ENCODE measurements at regions not wholly inside any gene's neighbourhood (a gene's known extent, or its start where the extent isn't known, plus 50 kb on each side); places are given as distances from the start of the nearest gene placed in this dataset.
"Not testable (repeated sequence)": the region's sequence is repeated elsewhere in the genome, so short reads cannot be mapped to it uniquely, and the experiment has no call there.

GRCh38 chr1:89438301-89438700 is 74.4 kb downstream of the GBP6 start:
- not testable (repeated sequence) for H3F3A ChIP-seq (replicated peaks; ENCODE audit: low read depth); H4K20me1 ChIP-seq (replicated peaks; ENCODE audit: insufficient read depth); DNase-seq (ENCODE audit: low spot score); H3K9me2 ChIP-seq (ENCODE audit: insufficient read depth); H3K4me1 Mint-ChIP-seq; H3K4me2 ChIP-seq; H3K36me3 ChIP-seq (ENCODE audit: insufficient read depth); H3K27ac Mint-ChIP-seq; H3K4me3 ChIP-seq; H3K27me3 Mint-ChIP-seq (ENCODE audit: insufficient read depth, low read depth, poor library complexity); H3K4me1 ChIP-seq (ENCODE audit: insufficient read depth); H3K27ac ChIP-seq (ENCODE audit: low read depth); H3K4me3 Mint-ChIP-seq; H3K79me2 ChIP-seq (replicated peaks; ENCODE audit: insufficient read depth); H3K27me3 ChIP-seq (ENCODE audit: insufficient read depth); H2AFZ ChIP-seq; ATAC-seq
- Mint-ChIP-seq H3K36me3 (ENCODE audit: low read depth) (peaks cover 11% of the 10 kb centered on the region; the same call in 2 of the 3 replicates), H3K9me3 (peaks cover 30% of the 10 kb centered on the region)

- no peak overlapping the region for H3K27ac Mint-ChIP-seq
- H3K27ac ChIP-seq (ENCODE audit: low read depth) = no peak overlapping the region
- DNase-seq (ENCODE audit: low spot score) (no peak), ATAC-seq (no peak)
- no peaks in the 10 kb centered on the region for H3K4me1 ChIP-seq (ENCODE audit: insufficient read depth)
- H3K36me3 Mint-ChIP-seq (ENCODE audit: low read depth) = peaks cover 11% of the 10 kb centered on the region; the same call in 2 of the 3 replicates
- H3K36me3 ChIP-seq (ENCODE audit: insufficient read depth) = no peaks in the 10 kb centered on the region; the same call in 1 of the 2 replicates
- no peaks in the 10 kb centered on the region for H3F3A ChIP-seq (replicated peaks; ENCODE audit: low read depth)
- TF ChIP-seq CTCF (conservative IDR thresholded peaks at IDR 0.05; ENCODE audit: low read depth in 2 of 2) (no peak), POLR2AphosphoS5 (IDR thresholded peaks at IDR 0.05; ENCODE audit: low read depth) (no peak), EZH2 (IDR thresholded peaks at IDR 0.05; ENCODE audit: low read depth, unreplicated experiment) (no peak), ZNF331 (CRISPR knock-in tag; IDR thresholded peaks at IDR 0.05; ENCODE audit: low read depth) (no peak), ETS1 (IDR thresholded peaks at IDR 0.05) (no peak), REST (IDR thresholded peaks at IDR 0.05; ENCODE audit: unreplicated experiment) (no peak), EZH2phosphoT487 (IDR thresholded peaks at IDR 0.05; ENCODE audit: unreplicated experiment) (no peak)
- peaks cover 4% of the 10 kb centered on the region for H3K27me3 Mint-ChIP-seq (ENCODE audit: insufficient read depth, low read depth, poor library complexity)
- no peak overlapping the region for H3K4me2 ChIP-seq
- H3K4me1 Mint-ChIP-seq = no peaks in the 10 kb centered on the region
- H3K9me3 Mint-ChIP-seq = peaks cover 30% of the 10 kb centered on the region
- H3K79me2 ChIP-seq (replicated peaks; ENCODE audit: insufficient read depth) = no peaks in the 10 kb centered on the region
- H3K9me2 ChIP-seq (ENCODE audit: insufficient read depth) = 0 out of 2 replicates have a peak, but pooled peaks cover 6% of the 10 kb centered on the region
- no peaks in the 10 kb centered on the region for H3K27me3 ChIP-seq (ENCODE audit: insufficient read depth)
- H2AFZ ChIP-seq = no peak overlapping the region
- H4K20me1 ChIP-seq (replicated peaks; ENCODE audit: insufficient read depth) = no peaks in the 10 kb centered on the region
- H3K4me3 ChIP-seq = no peak overlapping the region
- H3K4me3 Mint-ChIP-seq = no peak overlapping the region
Measured at GRCh38 chr1:89440911-89441310, 77.1 kb downstream of the GBP6 start.

All from GM23338 (cell line).